ENCODE measurements at regions not wholly inside any gene's neighbourhood (a gene's known extent, or its start where the extent isn't known, plus 50 kb on each side); places are given as distances from the start of the nearest gene placed in this dataset.
A peak's percentile ranks its signal among the peaks of the same experiment; 100 is the strongest.
"Not testable (repeated sequence)": the region's sequence is repeated elsewhere in the genome, so short reads cannot be mapped to it uniquely, and the experiment has no call there.

DNA sequence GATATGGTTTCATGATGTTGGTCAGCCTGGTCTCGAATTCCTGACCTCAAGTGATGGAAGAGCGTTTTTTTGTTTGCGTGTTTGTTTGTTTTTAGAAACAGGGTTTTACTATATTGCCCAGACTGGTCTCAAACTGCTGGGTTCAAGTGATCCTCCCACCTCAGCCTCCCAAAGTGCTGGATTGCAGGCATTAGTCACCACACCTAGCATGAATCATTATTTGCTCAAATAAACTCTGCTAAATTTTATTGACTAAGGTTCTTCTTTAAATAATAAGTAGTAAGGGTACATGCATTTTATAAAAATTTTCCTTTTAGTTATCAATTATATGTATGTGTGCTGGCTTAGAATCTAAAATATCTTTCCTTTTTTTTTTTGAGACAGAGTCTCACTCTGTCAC is 52.9 kb downstream of the ZBTB9 start:
- Mint-ChIP-seq H3K4me1 (peaks cover 9 to 13% of the 10 kb centered on the region in 2 donors), H3K36me3 (no peaks in the 10 kb centered on the region), H3K9me3 (peaks cover 0 to 3% of the 10 kb centered on the region in 2 donors), H3K27me3 (peaks cover 11 to 12% of the 10 kb centered on the region in 2 donors), H3K27ac (no peak overlapping the region), H3K4me3 (no peak overlapping the region)
- no peak for ATAC-seq (replicated peaks)
- DNase-seq, result no peak

DNA sequence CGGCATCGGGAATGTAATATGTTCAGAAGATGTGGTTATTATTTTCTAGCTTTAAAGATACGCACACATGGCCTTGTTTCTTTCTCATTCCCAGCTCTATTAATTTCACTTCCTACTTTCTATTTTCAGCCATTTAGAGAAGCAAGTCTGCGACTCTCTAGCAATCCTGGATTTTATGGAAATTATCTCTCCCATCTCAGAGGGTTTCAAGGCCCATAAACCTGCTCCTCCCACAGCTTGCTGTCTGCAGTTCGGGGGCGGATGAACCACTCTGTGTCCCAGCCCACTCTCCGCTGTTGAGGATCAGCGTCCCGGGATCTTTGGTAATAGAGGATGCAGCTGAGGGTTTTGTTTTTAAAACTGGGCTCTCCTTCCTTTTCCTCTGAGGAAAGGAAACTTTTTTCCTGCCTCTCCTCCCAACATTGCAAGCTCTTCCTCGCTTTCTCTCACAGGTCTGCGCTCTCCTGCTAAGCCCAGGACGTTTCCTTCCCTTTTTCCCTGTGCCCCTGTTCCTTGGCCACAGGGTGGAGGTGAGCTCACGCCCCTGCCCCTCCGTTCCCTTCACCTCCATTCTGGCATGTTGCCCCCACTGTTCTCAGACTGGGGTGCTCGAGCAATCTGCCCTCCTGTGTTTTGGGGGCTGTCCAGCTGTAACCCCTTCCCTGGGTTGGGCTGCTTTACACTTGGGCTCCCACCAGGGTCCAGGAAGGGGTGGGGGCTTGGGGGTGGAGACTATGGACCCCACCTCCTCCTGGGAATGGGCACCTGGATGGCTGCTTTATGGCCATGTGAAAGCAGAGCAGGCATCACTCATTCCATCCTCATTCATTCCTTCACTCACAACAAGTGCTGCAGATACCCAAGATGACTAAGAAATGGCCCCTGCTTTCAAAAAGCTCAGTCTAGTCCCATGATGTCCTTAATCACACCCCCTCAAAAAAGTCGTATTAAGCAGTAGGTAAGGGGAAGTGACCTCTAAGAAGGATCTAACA is 54.9 kb downstream of the ZBTB9 start:
- Mint-ChIP-seq H3K27ac (no peak overlapping the region), H3K27me3 (peaks cover 18 to 20% of the 10 kb centered on the region in 2 donors), H3K9me3 (no peaks in the 10 kb centered on the region), H3K4me1 (peaks cover 11 to 13% of the 10 kb centered on the region in 2 donors), H3K36me3 (no peaks in the 10 kb centered on the region), H3K4me3 (no peak overlapping the region)
- DNase-seq, result no peak
- peak in 1 of 2 donors; percentile 48 for ATAC-seq (replicated peaks)

DNA sequence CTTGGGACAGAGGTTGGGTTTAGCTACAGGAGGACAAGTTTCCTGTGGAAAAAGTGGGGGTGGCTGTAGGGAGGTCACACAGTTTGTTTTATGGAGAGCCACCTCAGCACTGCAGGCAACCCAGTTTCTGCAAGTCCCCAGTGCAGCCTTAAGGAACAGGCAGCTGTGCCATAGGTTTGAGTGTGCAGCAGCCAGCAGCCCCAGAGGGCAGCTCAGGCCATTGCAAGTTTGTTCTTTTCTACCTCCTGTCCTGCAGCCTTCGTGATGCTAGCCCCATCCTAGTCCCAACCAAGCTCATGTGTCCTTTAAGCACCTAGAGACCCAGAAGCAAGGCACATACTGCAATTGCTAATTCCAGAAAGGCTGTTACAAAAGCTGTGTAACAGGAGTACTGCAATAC is 58.8 kb downstream of the ZBTB9 start:
- ATAC-seq (replicated peaks) (no peak), DNase-seq (no peak)
- no peak overlapping the region for H3K4me3 Mint-ChIP-seq
- no peaks in the 10 kb centered on the region for H3K9me3 Mint-ChIP-seq
- H3K36me3 Mint-ChIP-seq, result no peaks in the 10 kb centered on the region
- H3K27ac Mint-ChIP-seq, result no peak overlapping the region
- peaks cover 11 to 13% of the 10 kb centered on the region in 2 donors for H3K4me1 Mint-ChIP-seq
- H3K27me3 Mint-ChIP-seq, result peaks cover 25 to 28% of the 10 kb centered on the region in 2 donors

DNA sequence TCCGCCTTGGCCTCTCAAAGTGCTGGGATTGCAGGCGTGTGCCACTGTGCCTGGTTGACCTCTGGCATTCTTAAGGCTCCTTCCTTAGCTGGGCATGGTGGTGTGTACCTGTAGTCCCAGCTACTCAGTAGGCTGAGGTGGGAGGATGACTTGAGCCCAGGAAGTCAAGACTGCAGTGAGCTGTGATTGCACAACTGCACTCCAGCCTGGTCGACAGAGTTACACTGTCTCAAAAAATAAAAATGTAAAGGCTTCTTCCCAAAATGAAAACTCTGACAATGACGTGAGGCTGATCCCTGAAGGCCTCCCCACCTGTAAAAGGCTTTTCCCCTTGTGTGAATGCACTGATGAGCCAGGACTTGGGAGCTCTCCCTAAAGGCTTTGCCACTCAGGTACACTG is 62.4 kb downstream of the ZBTB9 start:
- DNase-seq (no peak), ATAC-seq (replicated peaks) (no peak)
- H3K4me3 Mint-ChIP-seq, result no peak overlapping the region
- H3K36me3 Mint-ChIP-seq, result no peaks in the 10 kb centered on the region
- no peaks in the 10 kb centered on the region for H3K9me3 Mint-ChIP-seq
- peaks cover 13 to 16% of the 10 kb centered on the region in 2 donors for H3K27me3 Mint-ChIP-seq
- no peak overlapping the region for H3K27ac Mint-ChIP-seq
- peaks cover 0 to 2% of the 10 kb centered on the region in 2 donors for H3K4me1 Mint-ChIP-seq

DNA sequence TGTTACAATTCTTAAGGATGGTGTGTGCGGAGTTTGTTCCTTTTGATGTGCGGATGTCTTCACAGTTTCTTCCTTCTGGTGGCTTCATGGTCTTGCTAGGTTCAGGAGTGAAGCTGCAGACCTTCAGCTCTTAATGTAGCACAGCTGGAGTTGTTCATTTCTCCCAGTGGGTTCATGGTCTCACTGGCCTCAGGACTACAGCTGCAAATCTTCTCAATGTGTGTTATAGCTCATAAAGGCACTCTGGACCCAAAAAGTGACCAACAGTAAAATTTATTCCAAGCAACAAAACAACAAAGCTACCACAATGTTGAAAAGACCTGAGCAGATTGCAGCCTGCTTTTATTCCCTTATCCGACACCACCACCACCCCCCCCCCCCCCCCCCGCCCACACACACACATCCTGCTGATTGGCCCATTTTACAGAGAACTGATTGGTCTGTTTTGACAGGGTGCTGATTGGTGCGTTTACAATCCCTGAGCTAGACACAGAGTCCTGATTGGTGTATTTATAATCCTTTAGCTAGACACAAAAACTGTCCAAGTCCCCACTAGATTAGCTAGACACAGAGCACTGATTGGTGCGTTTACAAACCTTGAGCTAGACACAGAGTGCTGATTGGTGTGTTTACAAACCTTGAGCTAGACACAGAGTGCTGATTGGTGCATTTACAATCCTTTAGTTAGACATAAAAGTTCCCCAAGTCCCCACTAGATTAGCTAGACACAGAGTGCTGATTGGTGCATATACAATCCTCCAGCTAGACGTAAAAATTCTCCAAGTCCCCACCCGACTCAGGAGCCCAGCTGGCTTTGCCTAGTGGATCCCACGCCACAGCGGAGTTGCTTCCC is 59.2 kb downstream of the BAK1 start:
- H3K9me3 Mint-ChIP-seq, result not testable (repeated sequence)

DNA sequence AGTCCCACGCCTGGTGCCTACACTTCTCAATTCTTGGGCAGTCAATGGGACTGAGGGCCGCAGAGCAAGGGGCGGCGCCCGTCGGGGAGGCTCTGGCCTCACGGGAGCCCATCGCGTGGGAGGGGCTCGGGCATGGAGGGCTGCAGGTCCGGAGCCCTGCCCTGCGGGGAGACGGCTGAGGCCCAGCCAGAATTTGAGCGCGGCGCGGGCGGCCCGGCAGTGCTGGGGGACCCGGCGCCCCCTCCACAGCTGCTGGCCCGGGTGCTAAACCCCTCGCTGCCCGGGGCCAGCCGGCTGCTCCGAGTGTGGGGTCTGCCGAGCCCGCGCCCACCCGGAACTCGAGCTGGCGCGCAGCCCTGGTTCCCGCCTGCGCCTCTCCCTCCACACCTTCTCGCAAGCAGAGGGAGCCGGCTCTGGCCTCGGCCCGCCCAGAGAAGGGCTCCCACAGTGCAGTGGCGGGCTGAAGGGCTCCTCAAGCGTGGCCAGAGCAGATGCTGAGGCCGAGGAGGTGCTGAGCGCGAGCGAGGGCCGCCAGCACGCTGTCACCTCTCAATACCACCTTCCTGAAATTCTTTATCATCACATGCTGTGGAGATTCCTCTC is 58.5 kb downstream of the BAK1 start:
- H3K36me3 Mint-ChIP-seq, result no peaks in the 10 kb centered on the region
- no peaks in the 10 kb centered on the region for H3K9me3 Mint-ChIP-seq
- H3K4me1 Mint-ChIP-seq, result no peaks in the 10 kb centered on the region
- no peak overlapping the region for H3K27ac Mint-ChIP-seq
- ATAC-seq (replicated peaks), result no peak
- no peak for DNase-seq
- H3K4me3 Mint-ChIP-seq, result no peak overlapping the region
- H3K27me3 Mint-ChIP-seq, result peaks cover 0 to 5% of the 10 kb centered on the region in 2 donors

More for the DNA sequence above, 59.2 kb downstream of the BAK1 start:
- not testable (repeated sequence) for ATAC-seq (replicated peaks); H3K27ac Mint-ChIP-seq; H3K4me1 Mint-ChIP-seq; H3K27me3 Mint-ChIP-seq; DNase-seq; H3K4me3 Mint-ChIP-seq; H3K36me3 Mint-ChIP-seq

All from stimulated activated naive B cell treated with anti-CD40 and anti-IgM and Interleukin-4, amounts not matched to agents 10 μg/mL and 1 μg/mL and 100 μg/mL, for 72 hours (primary cell).